ENCODE measurements at regions not wholly inside any gene's neighbourhood (a gene's known extent, or its start where the extent isn't known, plus 50 kb on each side); places are given as distances from the start of the nearest gene placed in this dataset.

- no peak overlapping the region for H3K27ac Mint-ChIP-seq
- H3K9me3 Mint-ChIP-seq: no peaks in the 10 kb centered on the region
- Histone ChIP-seq H3K27me3 (replicated peaks in 1 of 2; ENCODE audit: control insufficient read depth in 2 of 2, extremely low read depth in 1 of 2, insufficient read depth in 2 of 2, low read length in 1 of 2) (peaks cover 0 to 17% of the 10 kb centered on the region in 2 experiments), H3K36me3 (ENCODE audit: control insufficient read depth in 2 of 2, extremely low read depth in 1 of 2, insufficient read depth in 1 of 2, low read length in 1 of 2) (no peaks in the 10 kb centered on the region), H3K4me3 (ENCODE audit: control insufficient read depth in 1 of 2, extremely low read depth in 1 of 2, low read length in 1 of 2) (no peak overlapping the region), H3K4me1 (ENCODE audit: control insufficient read depth in 1 of 2, extremely low read depth in 1 of 2, insufficient read depth in 2 of 2, low read length in 2 of 2) (no peaks in the 10 kb centered on the region), H3K9me3 (no peaks in the 10 kb centered on the region), H3K27ac (ENCODE audit: low read length) (no peak overlapping the region)
- peaks cover 0 to 13% (median 9%) of the 10 kb centered on the region in 3 donors for H3K4me1 Mint-ChIP-seq
- CTCF ChIA-PET: no interaction called here
- H3K4me3 Mint-ChIP-seq: no peak overlapping the region
- POLR2A ChIA-PET: no interaction called here
- DNase-seq: no peak
- WGBS (ENCODE audit: insufficient coverage): 73% methylated on average over 5 of the region's 8 CpGs
- H3K36me3 Mint-ChIP-seq: no peaks in the 10 kb centered on the region
- peaks cover 13 to 34% of the 10 kb centered on the region in 2 donors for H3K27me3 Mint-ChIP-seq
- ATAC-seq (replicated peaks in 1 of 4): no peak
Measured at GRCh38 chr6:2560140-2560818, 190.4 kb downstream of the MYLK4 start.

GRCh38 chr6:2558861-2559801, 191.6 kb downstream of the MYLK4 start:
- H3K27me3 ChIP-seq (replicated peaks in 1 of 2; ENCODE audit: control insufficient read depth in 2 of 2, extremely low read depth in 1 of 2, insufficient read depth in 2 of 2, low read length in 1 of 2): peaks cover 0 to 17% of the 10 kb centered on the region in 2 experiments
- H3K27ac ChIP-seq (ENCODE audit: low read length): no peak overlapping the region
- CTCF ChIA-PET: interaction anchor here in 1 of 2 donors (0.7 kb wide), 1 partner anchor 96 kb away, joined by 13 read pairs; no protein-coding TSS in a partner anchor
- H3K27ac Mint-ChIP-seq: no peak overlapping the region
- 88% methylated on average over 21 of the region's 25 CpGs for WGBS (ENCODE audit: insufficient coverage)
- no peaks in the 10 kb centered on the region for H3K36me3 Mint-ChIP-seq
- no peak overlapping the region for H3K4me3 Mint-ChIP-seq
- POLR2A ChIA-PET: no interaction called here
- H3K4me3 ChIP-seq (ENCODE audit: control insufficient read depth in 1 of 2, extremely low read depth in 1 of 2, low read length in 1 of 2): no peak overlapping the region
- no peaks in the 10 kb centered on the region for H3K9me3 Mint-ChIP-seq
- no peaks in the 10 kb centered on the region for H3K9me3 ChIP-seq
- ATAC-seq (replicated peaks in 1 of 4) (no peak), DNase-seq (no peak)
- H3K36me3 ChIP-seq (ENCODE audit: control insufficient read depth in 2 of 2, extremely low read depth in 1 of 2, insufficient read depth in 1 of 2, low read length in 1 of 2): no peaks in the 10 kb centered on the region
- H3K4me1 ChIP-seq (ENCODE audit: control insufficient read depth in 1 of 2, extremely low read depth in 1 of 2, insufficient read depth in 2 of 2, low read length in 2 of 2): no peaks in the 10 kb centered on the region
- peaks cover 0 to 12% (median 12%) of the 10 kb centered on the region in 3 donors for H3K4me1 Mint-ChIP-seq
- H3K27me3 Mint-ChIP-seq: peaks cover 18 to 37% of the 10 kb centered on the region in 2 donors

- Histone ChIP-seq H3K4me1 (ENCODE audit: control insufficient read depth in 1 of 2, extremely low read depth in 1 of 2, insufficient read depth in 2 of 2, low read length in 2 of 2) (no peaks in the 10 kb centered on the region), H3K27ac (ENCODE audit: low read length) (no peak overlapping the region), H3K4me3 (ENCODE audit: control insufficient read depth in 1 of 2, extremely low read depth in 1 of 2, low read length in 1 of 2) (no peak overlapping the region), H3K36me3 (ENCODE audit: control insufficient read depth in 2 of 2, extremely low read depth in 1 of 2, insufficient read depth in 1 of 2, low read length in 1 of 2) (no peaks in the 10 kb centered on the region), H3K27me3 (replicated peaks in 1 of 2; ENCODE audit: control insufficient read depth in 2 of 2, extremely low read depth in 1 of 2, insufficient read depth in 2 of 2, low read length in 1 of 2) (peaks cover 0 to 17% of the 10 kb centered on the region in 2 experiments), H3K9me3 (no peaks in the 10 kb centered on the region)
- Mint-ChIP-seq H3K27ac (no peak overlapping the region), H3K36me3 (no peaks in the 10 kb centered on the region), H3K9me3 (no peaks in the 10 kb centered on the region), H3K4me3 (no peak overlapping the region), H3K27me3 (peaks cover 22 to 40% of the 10 kb centered on the region in 2 donors), H3K4me1 (peaks cover 0 to 6% (median 3%) of the 10 kb centered on the region in 3 donors)
- 100% methylated on average over 1 of the region's 13 CpGs for WGBS (ENCODE audit: insufficient coverage)
- ATAC-seq (replicated peaks in 1 of 4) (no peak), DNase-seq (no peak)
- ChIA-PET CTCF (interaction anchor here in 1 of 2 donors (0.7 kb wide), 1 partner anchor 95 kb away, joined by 13 read pairs; no protein-coding TSS in a partner anchor), POLR2A (no interaction called here)
Measured at GRCh38 chr6:2558098-2558680, 192.5 kb downstream of the MYLK4 start.

- ChIA-PET CTCF (no interaction called here), POLR2A (no interaction called here)
- no peak overlapping the region for H3K4me3 Mint-ChIP-seq
- peaks cover 0 to 20% of the 10 kb centered on the region in 2 experiments for H3K27me3 ChIP-seq (replicated peaks in 1 of 2; ENCODE audit: control insufficient read depth in 2 of 2, extremely low read depth in 1 of 2, insufficient read depth in 2 of 2, low read length in 1 of 2)
- H3K36me3 ChIP-seq (ENCODE audit: control insufficient read depth in 2 of 2, extremely low read depth in 1 of 2, insufficient read depth in 1 of 2, low read length in 1 of 2): no peaks in the 10 kb centered on the region
- H3K27ac Mint-ChIP-seq: no peak overlapping the region
- no peaks in the 10 kb centered on the region for H3K9me3 ChIP-seq
- H3K9me3 Mint-ChIP-seq: no peaks in the 10 kb centered on the region
- peaks cover 0 to 6% (median 3%) of the 10 kb centered on the region in 3 donors for H3K4me1 Mint-ChIP-seq
- no peak overlapping the region for H3K4me3 ChIP-seq (ENCODE audit: control insufficient read depth in 1 of 2, extremely low read depth in 1 of 2, low read length in 1 of 2)
- peaks cover 22 to 40% of the 10 kb centered on the region in 2 donors for H3K27me3 Mint-ChIP-seq
- no peaks in the 10 kb centered on the region for H3K36me3 Mint-ChIP-seq
- no peak overlapping the region for H3K27ac ChIP-seq (ENCODE audit: low read length)
- ATAC-seq (replicated peaks in 1 of 4) (no peak), DNase-seq (no peak)
- H3K4me1 ChIP-seq (ENCODE audit: control insufficient read depth in 1 of 2, extremely low read depth in 1 of 2, insufficient read depth in 2 of 2, low read length in 2 of 2): no peaks in the 10 kb centered on the region
- WGBS (ENCODE audit: insufficient coverage): no CpG with 5 or more reads among the region's 7 CpGs
Measured at GRCh38 chr6:2557181-2557720, 193.5 kb downstream of the MYLK4 start.

- H3K27ac ChIP-seq (ENCODE audit: low read length): no peak overlapping the region
- no CpG with 5 or more reads among the region's 5 CpGs for WGBS (ENCODE audit: insufficient coverage)
- no peaks in the 10 kb centered on the region for H3K4me1 ChIP-seq (ENCODE audit: control insufficient read depth in 1 of 2, extremely low read depth in 1 of 2, insufficient read depth in 2 of 2, low read length in 2 of 2)
- ATAC-seq (replicated peaks in 1 of 4) (no peak), DNase-seq (no peak)
- no peak overlapping the region for H3K4me3 ChIP-seq (ENCODE audit: control insufficient read depth in 1 of 2, extremely low read depth in 1 of 2, low read length in 1 of 2)
- ChIA-PET CTCF (no interaction called here), POLR2A (no interaction called here)
- no peaks in the 10 kb centered on the region for H3K36me3 ChIP-seq (ENCODE audit: control insufficient read depth in 2 of 2, extremely low read depth in 1 of 2, insufficient read depth in 1 of 2, low read length in 1 of 2)
- Mint-ChIP-seq H3K4me3 (no peak overlapping the region), H3K9me3 (no peaks in the 10 kb centered on the region), H3K27ac (no peak overlapping the region), H3K4me1 (peaks cover 0 to 6% (median 3%) of the 10 kb centered on the region in 3 donors), H3K27me3 (peaks cover 22 to 38% of the 10 kb centered on the region in 2 donors), H3K36me3 (no peaks in the 10 kb centered on the region)
- peaks cover 0 to 20% of the 10 kb centered on the region in 2 experiments for H3K27me3 ChIP-seq (replicated peaks in 1 of 2; ENCODE audit: control insufficient read depth in 2 of 2, extremely low read depth in 1 of 2, insufficient read depth in 2 of 2, low read length in 1 of 2)
- no peaks in the 10 kb centered on the region for H3K9me3 ChIP-seq
Measured at GRCh38 chr6:2556761-2557160, 194.0 kb downstream of the MYLK4 start.

- ATAC-seq (replicated peaks in 1 of 4): no peak
- no peaks in the 10 kb centered on the region for H3K4me1 ChIP-seq (ENCODE audit: control insufficient read depth in 1 of 2, extremely low read depth in 1 of 2, insufficient read depth in 2 of 2, low read length in 2 of 2)
- no peaks in the 10 kb centered on the region for H3K36me3 Mint-ChIP-seq
- POLR2A ChIA-PET: interaction anchor here in 1 of 2 donors (0.8 kb wide), 1 partner anchor 165 kb away, joined by 3 read pairs; no protein-coding TSS in a partner anchor
- no peak overlapping the region for H3K27ac ChIP-seq (ENCODE audit: low read length)
- no peak overlapping the region for H3K4me3 Mint-ChIP-seq
- H3K9me3 ChIP-seq: no peaks in the 10 kb centered on the region
- peaks cover 29 to 33% of the 10 kb centered on the region in 2 donors for H3K27me3 Mint-ChIP-seq
- H3K36me3 ChIP-seq (ENCODE audit: control insufficient read depth in 2 of 2, extremely low read depth in 1 of 2, insufficient read depth in 1 of 2, low read length in 1 of 2): no peaks in the 10 kb centered on the region
- H3K4me1 Mint-ChIP-seq: peaks cover 0 to 6% (median 3%) of the 10 kb centered on the region in 3 donors
- H3K4me3 ChIP-seq (ENCODE audit: control insufficient read depth in 1 of 2, extremely low read depth in 1 of 2, low read length in 1 of 2): no peak overlapping the region
- WGBS (ENCODE audit: insufficient coverage): no CpG with 5 or more reads among the region's 4 CpGs
- DNase-seq: no peak
- CTCF ChIA-PET: interaction anchor here in 1 of 2 donors (0.7 kb wide), 1 partner anchor 13 kb away, joined by 11 read pairs; no protein-coding TSS in a partner anchor
- no peaks in the 10 kb centered on the region for H3K9me3 Mint-ChIP-seq
- no peak overlapping the region for H3K27ac Mint-ChIP-seq
- H3K27me3 ChIP-seq (replicated peaks in 1 of 2; ENCODE audit: control insufficient read depth in 2 of 2, extremely low read depth in 1 of 2, insufficient read depth in 2 of 2, low read length in 1 of 2): peaks cover 1 to 25% of the 10 kb centered on the region in 2 experiments
Measured at GRCh38 chr6:2554651-2555260, 196.0 kb downstream of the MYLK4 start.
